ENCODE measurements at regions not wholly inside any gene's neighbourhood (a gene's known extent, or its start where the extent isn't known, plus 50 kb on each side); places are given as distances from the start of the nearest gene placed in this dataset.

- DNase-seq (ENCODE audit: low spot score): peak; percentile 42
These were observed 86.7 kb upstream of the THBS2 start for GRCh38 chr6:169340395-169340794.

GRCh38 chr6:169339731-169340309, 86.2 kb upstream of the THBS2 start:
- DNase-seq (ENCODE audit: low spot score) (no peak), FAIRE-seq (no peak)

More at GRCh38 chr6:169340395-169340794, 86.7 kb upstream of the THBS2 start:
- FAIRE-seq: no peak

GRCh38 chr6:169339025-169339424, 85.4 kb upstream of the THBS2 start:
- DNase-seq (ENCODE audit: low spot score): no peak
- no peak for FAIRE-seq

- DNase-seq (ENCODE audit: low spot score): no peak
- FAIRE-seq: no peak
These were observed 84.3 kb upstream of the THBS2 start for GRCh38 chr6:169337886-169338445.

GRCh38 chr6:169335301-169335700, 81.7 kb upstream of the THBS2 start:
- FAIRE-seq (no peak), DNase-seq (ENCODE audit: low spot score) (no peak)

- no peak for DNase-seq (ENCODE audit: low spot score)
- FAIRE-seq: no peak
These were observed 78.6 kb upstream of the THBS2 start for GRCh38 chr6:169332250-169332649.

GRCh38 chr6:169328112-169328801, 74.6 kb upstream of the THBS2 start:
- no peak for FAIRE-seq
- DNase-seq (ENCODE audit: low spot score): no peak

GRCh38 chr6:169326067-169326799, 72.6 kb upstream of the THBS2 start:
- FAIRE-seq: no peak

GRCh38 chr6:169324656-169325459, 71.2 kb upstream of the THBS2 start:
- no peak for FAIRE-seq

More at GRCh38 chr6:169326067-169326799, 72.6 kb upstream of the THBS2 start:
- no peak for DNase-seq (ENCODE audit: low spot score)

GRCh38 chr6:169324086-169324485, 70.4 kb upstream of the THBS2 start:
- FAIRE-seq: no peak
- DNase-seq (ENCODE audit: low spot score): no peak

More at GRCh38 chr6:169324656-169325459, 71.2 kb upstream of the THBS2 start:
- no peak for DNase-seq (ENCODE audit: low spot score)

GRCh38 chr6:169323221-169323620, 69.6 kb upstream of the THBS2 start:
- DNase-seq (ENCODE audit: low spot score) (no peak), FAIRE-seq (no peak)

- DNase-seq (ENCODE audit: low spot score): no peak
- FAIRE-seq: no peak
These were observed 67.9 kb upstream of the THBS2 start for GRCh38 chr6:169321546-169321945.

- FAIRE-seq (no peak), DNase-seq (ENCODE audit: low spot score) (no peak)
These were observed 66.4 kb upstream of the THBS2 start for GRCh38 chr6:169320013-169320412.

GRCh38 chr6:169317441-169318202, 64.0 kb upstream of the THBS2 start:
- no peak for FAIRE-seq

GRCh38 chr6:169316651-169317050, 63.0 kb upstream of the THBS2 start:
- no peak for DNase-seq (ENCODE audit: low spot score)
- no peak for FAIRE-seq

More at GRCh38 chr6:169317441-169318202, 64.0 kb upstream of the THBS2 start:
- no peak for DNase-seq (ENCODE audit: low spot score)

GRCh38 chr6:169315830-169316614, 62.4 kb upstream of the THBS2 start:
- FAIRE-seq (no peak), DNase-seq (ENCODE audit: low spot score) (no peak)

- no peak for DNase-seq (ENCODE audit: low spot score)
- FAIRE-seq: no peak
These were observed 59.8 kb upstream of the THBS2 start for GRCh38 chr6:169313347-169314010.

GRCh38 chr6:169312658-169313346, 59.2 kb upstream of the THBS2 start:
- FAIRE-seq (no peak), DNase-seq (ENCODE audit: low spot score) (no peak)

GRCh38 chr6:169310983-169311382, 57.3 kb upstream of the THBS2 start:
- DNase-seq (ENCODE audit: low spot score): no peak
- FAIRE-seq: no peak

Measured in RCC 7860 (cell line).